ENCODE measurements at regions not wholly inside any gene's neighbourhood (a gene's known extent, or its start where the extent isn't known, plus 50 kb on each side); places are given as distances from the start of the nearest gene placed in this dataset.
A peak's percentile ranks its signal among the peaks of the same experiment; 100 is the strongest.

- no peaks in the 10 kb centered on the region for H3K27me3 ChIP-seq (ENCODE audit: control insufficient read depth, insufficient read depth, low read length)
- H3K9me3 ChIP-seq (ENCODE audit: control insufficient read depth, insufficient read depth, low read length): no peaks in the 10 kb centered on the region
- no peak overlapping the region for H3K27ac ChIP-seq (ENCODE audit: low read depth, low read length)
- H3K36me3 ChIP-seq (ENCODE audit: control insufficient read depth, insufficient read depth, low read length): no peaks in the 10 kb centered on the region
- 96% methylated on average over 6 of the region's 8 CpGs for WGBS (ENCODE audit: insufficient coverage)
- DNase-seq (ENCODE audit: low read depth in 4 of 6, low spot score in 6 of 6): no peak
- H3K4me3 ChIP-seq (ENCODE audit: low read depth, low read length): no peak overlapping the region
- peaks cover 2% of the 10 kb centered on the region for H3K4me1 ChIP-seq (ENCODE audit: control insufficient read depth, insufficient read depth, low read length)
These were observed 119.8 kb upstream of the SLC25A33 start for GRCh38 chr1:9419369-9420041.

- Histone ChIP-seq H3K4me1 (ENCODE audit: control insufficient read depth, insufficient read depth, low read length) (no peaks in the 10 kb centered on the region), H3K9me3 (ENCODE audit: control insufficient read depth, insufficient read depth, low read length) (no peaks in the 10 kb centered on the region), H3K36me3 (ENCODE audit: control insufficient read depth, insufficient read depth, low read length) (no peaks in the 10 kb centered on the region), H3K27ac (ENCODE audit: low read depth, low read length) (no peak overlapping the region), H3K4me3 (ENCODE audit: low read depth, low read length) (no peak overlapping the region), H3K27me3 (ENCODE audit: control insufficient read depth, insufficient read depth, low read length) (no peaks in the 10 kb centered on the region)
- no peak for DNase-seq (ENCODE audit: low read depth in 4 of 6, low spot score in 6 of 6)
- 100% methylated on average over 2 of the region's 5 CpGs for WGBS (ENCODE audit: insufficient coverage)
These were observed 118.3 kb upstream of the SLC25A33 start for GRCh38 chr1:9420835-9421532.

GRCh38 chr1:9421533-9421873 lies 117.8 kb upstream of the SLC25A33 start:
- no peaks in the 10 kb centered on the region for H3K9me3 ChIP-seq (ENCODE audit: control insufficient read depth, insufficient read depth, low read length)

GRCh38 chr1:9422321-9422720 lies 116.9 kb upstream of the SLC25A33 start:
- H3K36me3 ChIP-seq (ENCODE audit: control insufficient read depth, insufficient read depth, low read length): no peaks in the 10 kb centered on the region
- no peaks in the 10 kb centered on the region for H3K9me3 ChIP-seq (ENCODE audit: control insufficient read depth, insufficient read depth, low read length)
- WGBS (ENCODE audit: insufficient coverage): 95% methylated on average over 9 of the region's 14 CpGs
- no peak overlapping the region for H3K4me3 ChIP-seq (ENCODE audit: low read depth, low read length)
- no peak overlapping the region for H3K27ac ChIP-seq (ENCODE audit: low read depth, low read length)
- no peak for DNase-seq (ENCODE audit: low read depth in 4 of 6, low spot score in 6 of 6)
- H3K4me1 ChIP-seq (ENCODE audit: control insufficient read depth, insufficient read depth, low read length): no peaks in the 10 kb centered on the region
- H3K27me3 ChIP-seq (ENCODE audit: control insufficient read depth, insufficient read depth, low read length): no peaks in the 10 kb centered on the region

More at GRCh38 chr1:9421533-9421873, 117.8 kb upstream of the SLC25A33 start:
- 81% methylated on average over 3 of the region's 5 CpGs for WGBS (ENCODE audit: insufficient coverage)
- Histone ChIP-seq H3K27ac (ENCODE audit: low read depth, low read length) (no peak overlapping the region), H3K36me3 (ENCODE audit: control insufficient read depth, insufficient read depth, low read length) (no peaks in the 10 kb centered on the region), H3K4me1 (ENCODE audit: control insufficient read depth, insufficient read depth, low read length) (no peaks in the 10 kb centered on the region), H3K4me3 (ENCODE audit: low read depth, low read length) (no peak overlapping the region), H3K27me3 (ENCODE audit: control insufficient read depth, insufficient read depth, low read length) (no peaks in the 10 kb centered on the region)
- no peak for DNase-seq (ENCODE audit: low read depth in 4 of 6, low spot score in 6 of 6)

GRCh38 chr1:9422911-9423505 lies 116.3 kb upstream of the SLC25A33 start:
- 82% methylated on average over 12 of the region's 12 CpGs for WGBS (ENCODE audit: insufficient coverage)
- H3K27me3 ChIP-seq (ENCODE audit: control insufficient read depth, insufficient read depth, low read length): no peaks in the 10 kb centered on the region
- H3K36me3 ChIP-seq (ENCODE audit: control insufficient read depth, insufficient read depth, low read length): no peaks in the 10 kb centered on the region
- peaks cover under 1% of the 10 kb centered on the region for H3K4me1 ChIP-seq (ENCODE audit: control insufficient read depth, insufficient read depth, low read length)
- no peak overlapping the region for H3K4me3 ChIP-seq (ENCODE audit: low read depth, low read length)
- no peaks in the 10 kb centered on the region for H3K9me3 ChIP-seq (ENCODE audit: control insufficient read depth, insufficient read depth, low read length)
- no peak overlapping the region for H3K27ac ChIP-seq (ENCODE audit: low read depth, low read length)
- DNase-seq (ENCODE audit: low read depth in 4 of 6, low spot score in 6 of 6): peak in 1 of 6 donors; percentile 15

GRCh38 chr1:9424261-9424660 lies 115.0 kb upstream of the SLC25A33 start:
- H3K27me3 ChIP-seq (ENCODE audit: control insufficient read depth, insufficient read depth, low read length): no peaks in the 10 kb centered on the region
- H3K4me1 ChIP-seq (ENCODE audit: control insufficient read depth, insufficient read depth, low read length): peaks cover 8% of the 10 kb centered on the region
- no peaks in the 10 kb centered on the region for H3K36me3 ChIP-seq (ENCODE audit: control insufficient read depth, insufficient read depth, low read length)
- no peak overlapping the region for H3K4me3 ChIP-seq (ENCODE audit: low read depth, low read length)
- 63% methylated on average over 4 of the region's 4 CpGs for WGBS (ENCODE audit: insufficient coverage)
- no peak overlapping the region for H3K27ac ChIP-seq (ENCODE audit: low read depth, low read length)
- no peaks in the 10 kb centered on the region for H3K9me3 ChIP-seq (ENCODE audit: control insufficient read depth, insufficient read depth, low read length)
- no peak for DNase-seq (ENCODE audit: low read depth in 4 of 6, low spot score in 6 of 6)

GRCh38 chr1:9425859-9426258 lies 113.4 kb upstream of the SLC25A33 start:
- Histone ChIP-seq H3K9me3 (ENCODE audit: control insufficient read depth, insufficient read depth, low read length) (no peaks in the 10 kb centered on the region), H3K4me3 (ENCODE audit: low read depth, low read length) (no peak overlapping the region), H3K27me3 (ENCODE audit: control insufficient read depth, insufficient read depth, low read length) (no peaks in the 10 kb centered on the region), H3K36me3 (ENCODE audit: control insufficient read depth, insufficient read depth, low read length) (no peaks in the 10 kb centered on the region), H3K27ac (ENCODE audit: low read depth, low read length) (no peak overlapping the region), H3K4me1 (ENCODE audit: control insufficient read depth, insufficient read depth, low read length) (peaks cover 10% of the 10 kb centered on the region)
- no peak for DNase-seq (ENCODE audit: low read depth in 4 of 6, low spot score in 6 of 6)
- 83% methylated on average over 7 of the region's 7 CpGs for WGBS (ENCODE audit: insufficient coverage)

- Histone ChIP-seq H3K27me3 (ENCODE audit: control insufficient read depth, insufficient read depth, low read length) (no peaks in the 10 kb centered on the region), H3K4me1 (ENCODE audit: control insufficient read depth, insufficient read depth, low read length) (peaks cover 10% of the 10 kb centered on the region), H3K4me3 (ENCODE audit: low read depth, low read length) (no peak overlapping the region), H3K36me3 (ENCODE audit: control insufficient read depth, insufficient read depth, low read length) (no peaks in the 10 kb centered on the region), H3K9me3 (ENCODE audit: control insufficient read depth, insufficient read depth, low read length) (no peaks in the 10 kb centered on the region), H3K27ac (ENCODE audit: low read depth, low read length) (no peak overlapping the region)
- no peak for DNase-seq (ENCODE audit: low read depth in 4 of 6, low spot score in 6 of 6)
- WGBS (ENCODE audit: insufficient coverage): 78% methylated on average over 11 of the region's 13 CpGs
These were observed 113.0 kb upstream of the SLC25A33 start for GRCh38 chr1:9426291-9426711.

GRCh38 chr1:9427388-9427787 lies 111.9 kb upstream of the SLC25A33 start:
- Histone ChIP-seq H3K4me1 (ENCODE audit: control insufficient read depth, insufficient read depth, low read length) (peaks cover 10% of the 10 kb centered on the region), H3K9me3 (ENCODE audit: control insufficient read depth, insufficient read depth, low read length) (no peaks in the 10 kb centered on the region), H3K27me3 (ENCODE audit: control insufficient read depth, insufficient read depth, low read length) (no peaks in the 10 kb centered on the region), H3K4me3 (ENCODE audit: low read depth, low read length) (no peak overlapping the region), H3K27ac (ENCODE audit: low read depth, low read length) (no peak overlapping the region), H3K36me3 (ENCODE audit: control insufficient read depth, insufficient read depth, low read length) (no peaks in the 10 kb centered on the region)
- DNase-seq (ENCODE audit: low read depth in 4 of 6, low spot score in 6 of 6): no peak
- WGBS (ENCODE audit: insufficient coverage): no CpG with 5 or more reads among the region's 2 CpGs

Measured in spinal cord (tissue), 9 donors.